NB4 (cell line): ENCODE measurements at regions not wholly inside any gene's neighbourhood (a gene's known extent, or its start where the extent isn't known, plus 50 kb on each side); places are given as distances from the start of the nearest gene placed in this dataset.

ENCODE experiments used
- POLR2A ChIP-seq: IDR thresholded peaks from 2 replicates; pipeline ENCODE4 v1.6.1; 2011; ENCODE audit warnings: mild to moderate bottlenecking; ENCODE audit not compliant: insufficient read length; ENCODE audit errors: extremely low read depth
- TF ChIP-seq, protein P1 (sequence below): IDR thresholded peaks from one replicate; pipeline ENCODE4 v1.5.1; 2012; ENCODE audit warnings: low read depth, low read length
- TF ChIP-seq, protein P2 (sequence below): IDR thresholded peaks from 2 replicates; pipeline ENCODE4 v1.6.1; 2011; ENCODE audit warnings: low read depth, low read length

DNA sequence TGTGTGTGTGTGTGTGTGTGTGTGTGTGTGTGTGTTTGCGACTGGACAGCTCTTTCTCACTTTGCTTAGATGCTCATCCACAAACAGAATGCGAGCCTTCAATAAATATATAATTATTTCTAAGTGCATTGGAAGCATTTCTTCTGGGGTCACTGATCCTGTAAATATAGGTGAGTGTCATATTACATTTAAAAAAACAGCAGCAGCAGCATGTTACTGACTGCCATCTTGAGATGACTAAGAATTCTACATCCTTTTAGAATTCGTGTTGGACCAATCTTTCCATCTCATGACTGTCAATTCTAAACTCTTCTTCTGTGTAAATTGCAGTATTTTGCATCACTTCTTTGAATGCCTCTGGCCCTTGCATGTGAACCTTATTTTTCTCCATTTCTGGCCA is 238.0 kb upstream of the DDI1 start:
- TF ChIP-seq, protein P1, sequence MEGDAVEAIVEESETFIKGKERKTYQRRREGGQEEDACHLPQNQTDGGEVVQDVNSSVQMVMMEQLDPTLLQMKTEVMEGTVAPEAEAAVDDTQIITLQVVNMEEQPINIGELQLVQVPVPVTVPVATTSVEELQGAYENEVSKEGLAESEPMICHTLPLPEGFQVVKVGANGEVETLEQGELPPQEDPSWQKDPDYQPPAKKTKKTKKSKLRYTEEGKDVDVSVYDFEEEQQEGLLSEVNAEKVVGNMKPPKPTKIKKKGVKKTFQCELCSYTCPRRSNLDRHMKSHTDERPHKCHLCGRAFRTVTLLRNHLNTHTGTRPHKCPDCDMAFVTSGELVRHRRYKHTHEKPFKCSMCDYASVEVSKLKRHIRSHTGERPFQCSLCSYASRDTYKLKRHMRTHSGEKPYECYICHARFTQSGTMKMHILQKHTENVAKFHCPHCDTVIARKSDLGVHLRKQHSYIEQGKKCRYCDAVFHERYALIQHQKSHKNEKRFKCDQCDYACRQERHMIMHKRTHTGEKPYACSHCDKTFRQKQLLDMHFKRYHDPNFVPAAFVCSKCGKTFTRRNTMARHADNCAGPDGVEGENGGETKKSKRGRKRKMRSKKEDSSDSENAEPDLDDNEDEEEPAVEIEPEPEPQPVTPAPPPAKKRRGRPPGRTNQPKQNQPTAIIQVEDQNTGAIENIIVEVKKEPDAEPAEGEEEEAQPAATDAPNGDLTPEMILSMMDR, result no peak
- TF ChIP-seq POLR2A, result no peak
- TF ChIP-seq, protein P2, sequence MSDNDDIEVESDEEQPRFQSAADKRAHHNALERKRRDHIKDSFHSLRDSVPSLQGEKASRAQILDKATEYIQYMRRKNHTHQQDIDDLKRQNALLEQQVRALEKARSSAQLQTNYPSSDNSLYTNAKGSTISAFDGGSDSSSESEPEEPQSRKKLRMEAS, result no peak
